Calu3 (cell line): ENCODE measurements at regions not wholly inside any gene's neighbourhood (a gene's known extent, or its start where the extent isn't known, plus 50 kb on each side); places are given as distances from the start of the nearest gene placed in this dataset.

ENCODE experiments used
- BruUV-seq: library from RNA; stranded (reverse); fragments of 400-500 nt; replicated peaks from 2 replicates; lab custom pipeline; 2021; lab: Mats Ljungman, UMichigan
- CTCF ChIA-PET: fragments of 300-600 bp; sonication (Branson Sonifier 250); formaldehyde crosslinking; loops from one replicate; lab custom pipeline; 2022; ENCODE audit warnings: antibody characterized with exemption; lab: Charles Lee
- DNase-seq: peaks from one replicate; pipeline ENCODE4 v3.0.0; 2022
- H3K27ac Mint-ChIP-seq: one replicate; pipeline ENCODE4 v1.8.0; 2022; ENCODE audit warnings: mixed read lengths; ENCODE audit not compliant: unreplicated experiment
- H3K27me3 Mint-ChIP-seq: one replicate; pipeline ENCODE4 v1.8.0; 2022; ENCODE audit warnings: mixed read lengths; ENCODE audit not compliant: unreplicated experiment
- H3K36me3 Mint-ChIP-seq: one replicate; pipeline ENCODE4 v1.8.0; 2022; ENCODE audit warnings: mild to moderate bottlenecking, moderate library complexity, mixed read lengths; ENCODE audit not compliant: insufficient read depth, unreplicated experiment
- H3K4me1 Mint-ChIP-seq: one replicate; pipeline ENCODE4 v1.8.0; 2022; ENCODE audit warnings: mild to moderate bottlenecking, low read depth, mixed read lengths; ENCODE audit not compliant: unreplicated experiment
- H3K4me3 Mint-ChIP-seq: one replicate; pipeline ENCODE4 v1.8.0; 2022; ENCODE audit warnings: mild to moderate bottlenecking, low read depth, moderate library complexity, mixed read lengths; ENCODE audit not compliant: unreplicated experiment
- H3K9me3 Mint-ChIP-seq: one replicate; pipeline ENCODE4 v1.8.0; 2022; ENCODE audit warnings: low read depth, mixed read lengths; ENCODE audit not compliant: unreplicated experiment
- intact Hi-C: fragments of 100-400 bp; cut with micrococcal nuclease; formaldehyde crosslinking; loops from one replicate; pipeline ENCODE4 v1.10.0; 2022; ENCODE audit not compliant: unreplicated experiment
- TF ChIP-seq, protein P1 (sequence below): fragments of 200-600 bp; IDR thresholded peaks from one replicate; pipeline ENCODE4 v1.8.0; 2022; ENCODE audit warnings: antibody characterized with exemption; ENCODE audit not compliant: unreplicated experiment

DNA sequence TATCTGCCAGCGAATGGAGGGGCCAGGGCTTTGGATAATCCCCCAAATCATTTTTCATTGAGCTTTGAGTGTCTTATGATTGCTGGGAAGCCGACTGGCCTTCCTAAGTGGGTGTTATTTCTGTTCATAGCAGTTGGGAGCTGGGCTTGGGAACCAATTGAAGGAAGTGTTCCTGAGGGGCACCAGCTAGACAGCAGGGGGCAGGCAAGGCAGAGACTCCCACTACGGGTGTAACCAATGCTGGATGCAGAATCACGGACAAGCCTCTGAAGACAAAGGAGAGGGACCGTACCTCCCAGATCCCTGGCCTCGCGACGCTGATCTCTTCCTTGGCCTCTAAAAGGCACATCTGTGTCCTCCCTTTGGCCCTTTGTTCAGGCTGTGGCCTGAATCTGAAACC is 149.0 kb upstream of the PRMT8 start:
- Mint-ChIP-seq H3K27ac (no peak overlapping the region), H3K4me3 (no peak overlapping the region), H3K9me3 (no peaks in the 10 kb centered on the region), H3K4me1 (no peaks in the 10 kb centered on the region), H3K36me3 (no peaks in the 10 kb centered on the region), H3K27me3 (peaks cover 62% of the 10 kb centered on the region)
- DNase-seq: peak; percentile 30
- intact Hi-C loops: no loop called here
- CTCF ChIA-PET: interaction anchor here (1.0 to 1.2 kb wide), 2 partner anchors 8 to 42 kb away, joined by 3 to 6 read pairs; no protein-coding TSS in a partner anchor
- no TSS peak for BruUV-seq
- TF ChIP-seq, protein P1, sequence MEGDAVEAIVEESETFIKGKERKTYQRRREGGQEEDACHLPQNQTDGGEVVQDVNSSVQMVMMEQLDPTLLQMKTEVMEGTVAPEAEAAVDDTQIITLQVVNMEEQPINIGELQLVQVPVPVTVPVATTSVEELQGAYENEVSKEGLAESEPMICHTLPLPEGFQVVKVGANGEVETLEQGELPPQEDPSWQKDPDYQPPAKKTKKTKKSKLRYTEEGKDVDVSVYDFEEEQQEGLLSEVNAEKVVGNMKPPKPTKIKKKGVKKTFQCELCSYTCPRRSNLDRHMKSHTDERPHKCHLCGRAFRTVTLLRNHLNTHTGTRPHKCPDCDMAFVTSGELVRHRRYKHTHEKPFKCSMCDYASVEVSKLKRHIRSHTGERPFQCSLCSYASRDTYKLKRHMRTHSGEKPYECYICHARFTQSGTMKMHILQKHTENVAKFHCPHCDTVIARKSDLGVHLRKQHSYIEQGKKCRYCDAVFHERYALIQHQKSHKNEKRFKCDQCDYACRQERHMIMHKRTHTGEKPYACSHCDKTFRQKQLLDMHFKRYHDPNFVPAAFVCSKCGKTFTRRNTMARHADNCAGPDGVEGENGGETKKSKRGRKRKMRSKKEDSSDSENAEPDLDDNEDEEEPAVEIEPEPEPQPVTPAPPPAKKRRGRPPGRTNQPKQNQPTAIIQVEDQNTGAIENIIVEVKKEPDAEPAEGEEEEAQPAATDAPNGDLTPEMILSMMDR: no peak

DNA sequence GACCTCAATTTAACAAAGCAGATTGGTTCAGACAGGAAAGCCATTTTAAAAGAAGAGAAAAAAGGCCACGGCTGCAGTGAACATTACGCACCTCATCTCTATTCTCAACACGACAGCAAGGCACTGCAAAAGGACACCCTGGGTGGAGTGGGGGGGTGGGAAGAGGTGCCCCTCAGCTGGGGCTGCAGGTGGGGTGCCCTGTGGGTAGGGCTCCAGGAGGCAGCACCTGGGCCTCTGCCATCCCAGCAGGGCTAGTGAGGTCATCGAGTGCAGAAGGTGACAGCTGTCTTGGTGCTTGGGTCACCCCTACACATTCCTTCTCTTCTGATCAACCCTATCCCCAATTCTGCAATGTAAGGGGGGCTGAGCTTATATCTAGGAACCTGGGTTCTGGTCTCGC is 142.9 kb upstream of the PRMT8 start:
- Mint-ChIP-seq H3K4me1 (no peaks in the 10 kb centered on the region), H3K27me3 (peaks cover 16% of the 10 kb centered on the region), H3K27ac (no peak overlapping the region), H3K9me3 (no peaks in the 10 kb centered on the region), H3K4me3 (no peak overlapping the region), H3K36me3 (no peaks in the 10 kb centered on the region)
- TF ChIP-seq, protein P1: no peak
- CTCF ChIA-PET: no interaction called here
- intact Hi-C loops: no loop called here
- DNase-seq: no peak
- no TSS peak for BruUV-seq

- CTCF ChIA-PET: no interaction called here
- no peak overlapping the region for H3K27ac Mint-ChIP-seq
- H3K36me3 Mint-ChIP-seq: no peaks in the 10 kb centered on the region
- no peak for DNase-seq
- no TSS peak for BruUV-seq
- no peak overlapping the region for H3K4me3 Mint-ChIP-seq
- H3K27me3 Mint-ChIP-seq: no peaks in the 10 kb centered on the region
- TF ChIP-seq, protein P1: no peak
- intact Hi-C loops: no loop called here
- H3K9me3 Mint-ChIP-seq: no peaks in the 10 kb centered on the region
- no peaks in the 10 kb centered on the region for H3K4me1 Mint-ChIP-seq
These were observed 140.6 kb upstream of the PRMT8 start for GRCh38 chr12:3350432-3350831.

DNA sequence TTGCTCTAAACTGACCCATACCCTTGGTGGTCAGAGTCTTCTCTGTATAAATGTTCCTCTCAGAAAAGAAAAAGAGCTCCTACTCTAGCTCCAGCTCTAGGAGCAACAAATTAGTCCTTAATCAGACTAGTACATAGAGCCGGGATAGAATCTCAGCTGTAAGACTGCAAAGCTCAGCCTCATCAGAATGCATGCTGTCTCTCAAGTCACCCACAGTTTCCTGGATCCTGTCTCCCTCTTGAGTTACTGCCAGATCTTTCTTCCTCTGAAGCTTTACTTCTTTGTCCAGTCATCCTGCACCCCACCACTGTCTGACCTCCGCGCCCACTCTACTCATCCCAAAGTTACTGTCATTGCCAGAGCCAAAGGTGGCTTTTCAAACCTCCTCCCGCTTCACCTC is 139.3 kb upstream of the PRMT8 start:
- Mint-ChIP-seq H3K4me1 (no peaks in the 10 kb centered on the region), H3K27me3 (peaks cover 5% of the 10 kb centered on the region), H3K36me3 (no peaks in the 10 kb centered on the region), H3K4me3 (no peak overlapping the region), H3K27ac (no peak overlapping the region), H3K9me3 (no peaks in the 10 kb centered on the region)
- CTCF ChIA-PET: interaction anchor here (1.3 to 1.4 kb wide), 2 partner anchors 15 to 52 kb away, joined by 3 read pairs; no protein-coding TSS in a partner anchor
- BruUV-seq: no TSS peak
- intact Hi-C loops: no loop called here
- TF ChIP-seq, protein P1: no peak
- DNase-seq: no peak
